ENCODE measurements at regions not wholly inside any gene's neighbourhood (a gene's known extent, or its start where the extent isn't known, plus 50 kb on each side); places are given as distances from the start of the nearest gene placed in this dataset.

DNA sequence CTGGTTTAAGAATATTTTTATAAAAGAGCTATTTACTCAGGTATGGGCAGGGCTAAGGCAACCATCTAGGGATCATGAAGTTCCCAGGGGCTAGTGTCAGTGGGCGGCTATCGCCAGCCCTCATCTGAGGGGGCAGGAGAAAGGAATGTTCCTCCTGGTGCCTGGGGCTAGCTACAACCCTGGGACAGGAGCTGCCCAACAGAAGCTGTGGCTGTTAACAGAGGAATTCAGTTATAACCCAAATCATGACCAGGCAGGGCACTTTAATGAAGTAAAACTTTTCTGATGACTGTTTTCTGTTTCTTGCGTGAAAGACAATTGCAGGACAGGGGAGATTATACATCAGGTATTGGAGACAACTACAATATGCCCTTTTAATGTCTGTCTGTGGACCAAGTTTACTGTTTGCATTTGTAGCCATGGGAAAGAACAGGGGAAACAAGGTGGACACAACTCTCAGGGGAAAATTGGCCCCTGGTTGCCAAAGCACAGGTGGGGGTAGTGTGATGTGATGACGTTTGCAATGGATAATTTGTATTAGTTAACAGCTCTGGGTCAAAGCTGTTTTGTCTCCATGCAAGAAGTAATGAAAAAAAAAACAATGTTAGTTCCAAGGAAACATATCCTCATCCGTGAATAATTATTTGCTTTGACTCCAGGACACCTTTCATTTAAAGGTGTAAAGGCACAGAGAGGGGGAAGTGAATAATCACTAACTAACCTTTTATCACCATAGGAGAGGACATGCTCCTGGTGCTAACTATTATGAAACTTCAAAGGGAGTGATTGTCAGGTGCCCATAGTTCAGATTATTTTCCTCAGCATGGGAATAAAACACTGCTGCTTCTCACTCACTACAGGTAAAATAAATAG lies 105.2 kb downstream of the TSEN15 start:
- no peak for DNase-seq
- Histone ChIP-seq H3K9me3 (no peaks in the 10 kb centered on the region), H3K4me3 (no peak overlapping the region), H3K27me3 (replicated peaks in 1 of 7) (peaks cover 0 to 17% (median 0%) of the 10 kb centered on the region in 7 donors), H3K4me1 (peaks cover 4 to 60% (median 25%) of the 10 kb centered on the region in 6 donors), H3K36me3 (no peaks in the 10 kb centered on the region), H3K27ac (no peak overlapping the region)
- 87 to 93% (median 91%) methylated on average over 5 of the region's 5 CpGs for WGBS, 5 donors
- intact Hi-C loops (cut with DNase I; ENCODE audit: low total_unique reads), result no loop called here
- TF ChIP-seq, protein P1, sequence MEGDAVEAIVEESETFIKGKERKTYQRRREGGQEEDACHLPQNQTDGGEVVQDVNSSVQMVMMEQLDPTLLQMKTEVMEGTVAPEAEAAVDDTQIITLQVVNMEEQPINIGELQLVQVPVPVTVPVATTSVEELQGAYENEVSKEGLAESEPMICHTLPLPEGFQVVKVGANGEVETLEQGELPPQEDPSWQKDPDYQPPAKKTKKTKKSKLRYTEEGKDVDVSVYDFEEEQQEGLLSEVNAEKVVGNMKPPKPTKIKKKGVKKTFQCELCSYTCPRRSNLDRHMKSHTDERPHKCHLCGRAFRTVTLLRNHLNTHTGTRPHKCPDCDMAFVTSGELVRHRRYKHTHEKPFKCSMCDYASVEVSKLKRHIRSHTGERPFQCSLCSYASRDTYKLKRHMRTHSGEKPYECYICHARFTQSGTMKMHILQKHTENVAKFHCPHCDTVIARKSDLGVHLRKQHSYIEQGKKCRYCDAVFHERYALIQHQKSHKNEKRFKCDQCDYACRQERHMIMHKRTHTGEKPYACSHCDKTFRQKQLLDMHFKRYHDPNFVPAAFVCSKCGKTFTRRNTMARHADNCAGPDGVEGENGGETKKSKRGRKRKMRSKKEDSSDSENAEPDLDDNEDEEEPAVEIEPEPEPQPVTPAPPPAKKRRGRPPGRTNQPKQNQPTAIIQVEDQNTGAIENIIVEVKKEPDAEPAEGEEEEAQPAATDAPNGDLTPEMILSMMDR (IDR thresholded peaks at IDR 0.05 in 8 of 11, conservative IDR thresholded peaks at IDR 0.05 in 3 of 11), result no peak
- TF ChIP-seq POLR2AphosphoS5 (IDR thresholded peaks at IDR 0.05) (no peak), POLR2A (IDR thresholded peaks at IDR 0.05) (no peak)

DNA sequence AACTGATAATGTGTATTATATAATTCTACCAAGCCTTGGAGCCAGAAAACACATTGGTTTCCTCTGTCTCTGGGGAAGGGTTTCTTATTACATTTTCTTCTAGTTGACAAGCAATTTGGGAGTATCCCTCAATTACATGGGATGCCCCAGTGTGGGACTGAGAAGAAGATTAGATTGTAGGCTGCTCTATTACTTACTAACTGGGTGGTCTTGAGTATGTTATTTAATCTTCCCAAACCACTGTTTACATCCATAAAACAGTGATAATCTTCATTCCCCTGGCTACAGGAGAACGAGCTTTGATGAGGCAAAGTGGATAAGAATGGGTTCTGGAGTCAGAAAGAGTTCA lies 105.8 kb downstream of the TSEN15 start:
- no peaks in the 10 kb centered on the region for H3K36me3 ChIP-seq
- peaks cover 0 to 59% (median 23%) of the 10 kb centered on the region in 6 donors for H3K4me1 ChIP-seq
- no peak overlapping the region for H3K27ac ChIP-seq
- no peak for TF ChIP-seq POLR2AphosphoS5 (IDR thresholded peaks at IDR 0.05)
- no peak for TF ChIP-seq POLR2A (IDR thresholded peaks at IDR 0.05)
- TF ChIP-seq, protein P1 (IDR thresholded peaks at IDR 0.05 in 8 of 11, conservative IDR thresholded peaks at IDR 0.05 in 3 of 11), result no peak
- intact Hi-C loops (cut with DNase I; ENCODE audit: low total_unique reads), result no loop called here
- H3K9me3 ChIP-seq, result no peaks in the 10 kb centered on the region
- H3K4me3 ChIP-seq, result no peak overlapping the region
- DNase-seq, result no peak
- WGBS, 5 donors, result 69 to 94% (median 73%) methylated on average over 1 of the region's 1 CpG
- peaks cover 0 to 16% (median 0%) of the 10 kb centered on the region in 7 donors for H3K27me3 ChIP-seq (replicated peaks in 1 of 7)

DNA sequence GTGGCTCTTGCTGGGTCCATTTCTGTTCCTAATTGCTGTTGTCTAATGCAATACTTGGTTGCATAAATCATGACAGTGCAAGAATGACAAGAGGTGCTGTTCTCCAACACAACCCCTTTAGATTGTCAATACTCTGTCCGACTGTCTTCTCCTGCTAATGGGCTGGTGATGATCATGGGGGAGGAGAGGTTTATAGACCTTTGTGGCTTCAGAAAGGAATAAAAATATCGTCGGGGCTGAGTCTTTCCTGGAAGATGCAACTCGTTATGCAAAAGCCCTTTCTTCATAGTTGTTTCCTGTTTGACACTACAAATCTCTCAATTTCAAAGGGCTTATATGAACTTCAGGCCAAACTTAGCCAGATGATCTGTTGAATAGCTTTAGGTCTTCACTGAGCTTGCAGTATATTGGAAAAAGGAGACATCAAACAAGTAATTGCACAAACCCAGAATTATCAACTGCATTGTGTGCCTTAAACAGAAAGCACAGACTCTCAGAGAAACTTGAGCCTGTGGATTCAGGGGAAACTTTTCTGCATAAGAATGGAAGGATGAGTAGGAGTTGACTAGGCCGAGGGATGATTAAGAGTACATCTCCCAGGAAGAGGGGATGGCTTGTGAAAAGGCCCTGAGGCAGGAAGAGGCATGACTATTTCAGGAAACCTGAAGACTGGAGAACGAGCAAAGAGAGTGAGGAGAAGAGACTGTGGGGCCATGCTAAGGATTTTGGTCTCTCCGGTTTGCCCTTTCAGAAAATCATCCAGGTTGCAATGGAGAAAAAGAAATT lies 107.6 kb downstream of the TSEN15 start:
- peaks cover 0 to 60% (median 13%) of the 10 kb centered on the region in 6 donors for H3K4me1 ChIP-seq
- WGBS, 5 donors, result 21 to 45% (median 33%) methylated on average over 7 of the region's 7 CpGs
- TF ChIP-seq POLR2AphosphoS5 (IDR thresholded peaks at IDR 0.05) (no peak), POLR2A (IDR thresholded peaks at IDR 0.05) (no peak)
- TF ChIP-seq, protein P1 (IDR thresholded peaks at IDR 0.05 in 8 of 11, conservative IDR thresholded peaks at IDR 0.05 in 3 of 11), result no peak
- peak overlapping the region in 1 of 8 donors; percentile 25 for H3K4me3 ChIP-seq
- H3K27ac ChIP-seq, result peak overlapping the region in 7 of 8 donors; percentile 62 to 88 (median 73)
- peaks cover 0 to 3% (median 0%) of the 10 kb centered on the region in 7 donors for H3K27me3 ChIP-seq (replicated peaks in 1 of 7)
- DNase-seq, result no peak
- no peaks in the 10 kb centered on the region for H3K36me3 ChIP-seq
- intact Hi-C loops (cut with DNase I; ENCODE audit: low total_unique reads), result no loop called here
- no peaks in the 10 kb centered on the region for H3K9me3 ChIP-seq

DNA sequence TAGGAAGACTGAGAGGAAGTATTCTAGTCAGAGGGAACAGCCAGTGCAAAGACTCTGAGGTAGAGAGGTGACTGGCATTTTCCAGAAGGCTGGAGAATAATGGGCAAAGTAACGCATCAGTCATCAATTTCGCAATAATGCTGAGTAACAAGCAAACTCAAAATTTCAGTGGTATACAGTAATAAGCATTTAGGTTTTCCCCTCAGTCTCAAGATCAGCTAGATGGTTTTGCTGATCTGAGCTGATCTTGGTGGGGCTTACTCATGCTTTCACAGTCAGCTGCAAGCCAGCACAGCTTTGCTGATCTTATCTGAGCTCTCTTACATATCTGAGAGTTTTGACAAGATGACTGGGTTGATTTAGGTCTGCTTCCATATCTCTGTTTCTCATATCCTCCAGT lies 108.7 kb downstream of the TSEN15 start:
- intact Hi-C loops (cut with DNase I; ENCODE audit: low total_unique reads), result loop anchor here (5.0 kb wide), 1 partner anchor 462 kb away; no protein-coding TSS in a partner anchor
- H3K4me3 ChIP-seq, result no peak overlapping the region
- peaks cover 0 to 3% (median 0%) of the 10 kb centered on the region in 7 donors for H3K27me3 ChIP-seq (replicated peaks in 1 of 7)
- H3K27ac ChIP-seq, result peak overlapping the region in 7 of 8 donors; percentile 22 to 88 (median 73)
- WGBS, 5 donors, result 49 to 76% (median 61%) methylated on average over 2 of the region's 2 CpGs
- H3K36me3 ChIP-seq, result no peaks in the 10 kb centered on the region
- TF ChIP-seq POLR2AphosphoS5 (IDR thresholded peaks at IDR 0.05) (no peak), POLR2A (IDR thresholded peaks at IDR 0.05) (no peak)
- TF ChIP-seq, protein P1 (IDR thresholded peaks at IDR 0.05 in 8 of 11, conservative IDR thresholded peaks at IDR 0.05 in 3 of 11), result no peak
- no peak for DNase-seq
- peaks cover 0 to 71% (median 20%) of the 10 kb centered on the region in 6 donors for H3K4me1 ChIP-seq
- H3K9me3 ChIP-seq, result no peaks in the 10 kb centered on the region

Measured in spleen (tissue), 11 donors.